ENCODE measurements at regions not wholly inside any gene's neighbourhood (a gene's known extent, or its start where the extent isn't known, plus 50 kb on each side); places are given as distances from the start of the nearest gene placed in this dataset.
"Not testable (repeated sequence)": the region's sequence is repeated elsewhere in the genome, so short reads cannot be mapped to it uniquely, and the experiment has no call there.

DNA sequence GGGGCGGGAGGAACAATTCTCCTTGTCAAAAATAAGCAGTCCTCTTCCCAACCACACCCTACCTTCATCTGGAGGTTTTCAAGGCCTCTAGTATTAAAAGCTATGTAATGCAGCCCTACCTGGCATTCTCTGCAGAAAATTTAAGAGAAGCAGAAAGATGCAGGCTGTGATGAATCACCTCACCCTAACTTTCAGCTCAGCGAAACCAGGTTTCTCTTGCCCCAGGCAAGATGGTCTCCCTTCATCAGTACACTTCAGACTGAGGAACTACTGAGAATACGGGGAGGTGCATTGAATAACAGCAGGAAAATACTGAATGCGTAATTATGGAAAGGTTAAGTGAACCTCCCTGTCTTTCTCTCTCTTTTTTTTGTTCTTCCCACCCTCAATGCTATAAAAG lies 437.6 kb upstream of the KLF12 start:
- no peak for DNase-seq (ENCODE audit: low read depth, low spot score)
- in situ Hi-C loops (cut with HindIII; ENCODE audit: low pct_unique_long_range_greater_than_20kb, low sequenced_read_pairs), result no loop called here

- in situ Hi-C loops (cut with HindIII; ENCODE audit: low pct_unique_long_range_greater_than_20kb, low sequenced_read_pairs), result no loop called here
- no peak for DNase-seq (ENCODE audit: low read depth, low spot score)
These were observed 436.6 kb upstream of the KLF12 start for GRCh38 chr13:74570834-74571233.

- no peak for DNase-seq (ENCODE audit: low read depth, low spot score)
- in situ Hi-C loops (cut with HindIII; ENCODE audit: low pct_unique_long_range_greater_than_20kb, low sequenced_read_pairs), result no loop called here
These were observed 435.8 kb upstream of the KLF12 start for GRCh38 chr13:74570046-74570445.

DNA sequence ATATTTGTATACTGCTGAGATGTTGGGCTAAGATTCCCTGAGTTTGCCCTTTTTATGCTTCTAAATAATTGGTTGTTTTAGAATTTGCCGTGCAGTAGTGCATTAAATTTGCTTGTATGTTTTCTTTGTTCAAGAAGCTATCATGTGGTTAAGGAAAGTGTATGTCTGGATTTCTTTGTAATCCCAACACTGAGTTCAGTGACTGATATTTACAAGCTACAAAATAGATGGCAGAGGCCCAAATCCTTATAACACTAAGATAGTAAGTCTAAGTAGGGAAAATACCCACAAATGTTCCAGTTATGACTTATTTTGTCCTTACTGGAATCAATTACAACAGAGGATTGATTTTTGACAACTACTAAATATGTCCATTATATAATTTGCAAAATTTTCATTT lies 435.0 kb upstream of the KLF12 start:
- peak; percentile 17 for DNase-seq (ENCODE audit: low read depth, low spot score)
- in situ Hi-C loops (cut with HindIII; ENCODE audit: low pct_unique_long_range_greater_than_20kb, low sequenced_read_pairs), result no loop called here

GRCh38 chr13:74567485-74567884 lies 433.3 kb upstream of the KLF12 start:
- DNase-seq (ENCODE audit: low read depth, low spot score), result no peak
- in situ Hi-C loops (cut with HindIII; ENCODE audit: low pct_unique_long_range_greater_than_20kb, low sequenced_read_pairs), result no loop called here

GRCh38 chr13:74562381-74562780 lies 428.2 kb upstream of the KLF12 start:
- no peak for DNase-seq (ENCODE audit: low read depth, low spot score)
- in situ Hi-C loops (cut with HindIII; ENCODE audit: low pct_unique_long_range_greater_than_20kb, low sequenced_read_pairs), result no loop called here

DNA sequence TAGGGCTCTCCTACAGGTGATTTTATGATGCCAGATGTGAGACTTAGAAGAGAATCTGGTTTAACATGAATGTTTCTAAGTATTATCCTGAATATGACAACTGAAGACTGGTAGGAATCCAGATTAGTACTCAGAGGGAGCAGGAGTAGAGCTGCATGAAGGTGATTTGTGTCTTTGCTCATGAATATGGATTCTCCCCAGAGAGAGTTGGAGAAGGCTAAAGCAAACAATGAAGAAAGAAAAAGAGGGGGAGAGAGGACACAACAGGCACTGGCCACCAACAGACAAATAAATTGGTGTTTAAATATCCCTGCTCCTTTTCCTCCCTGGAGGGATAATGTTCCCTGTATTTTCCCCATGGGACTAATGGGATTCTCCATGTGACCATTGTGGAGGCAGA lies 427.0 kb upstream of the KLF12 start:
- DNase-seq (ENCODE audit: low read depth, low spot score), result no peak
- in situ Hi-C loops (cut with HindIII; ENCODE audit: low pct_unique_long_range_greater_than_20kb, low sequenced_read_pairs), result no loop called here

- DNase-seq (ENCODE audit: low read depth, low spot score), result no peak
- in situ Hi-C loops (cut with HindIII; ENCODE audit: low pct_unique_long_range_greater_than_20kb, low sequenced_read_pairs), result no loop called here
These were observed 426.1 kb upstream of the KLF12 start for GRCh38 chr13:74560325-74560724.

- in situ Hi-C loops (cut with HindIII; ENCODE audit: low pct_unique_long_range_greater_than_20kb, low sequenced_read_pairs), result no loop called here
- no peak for DNase-seq (ENCODE audit: low read depth, low spot score)
These were observed 423.7 kb upstream of the KLF12 start for GRCh38 chr13:74557870-74558269.

DNA sequence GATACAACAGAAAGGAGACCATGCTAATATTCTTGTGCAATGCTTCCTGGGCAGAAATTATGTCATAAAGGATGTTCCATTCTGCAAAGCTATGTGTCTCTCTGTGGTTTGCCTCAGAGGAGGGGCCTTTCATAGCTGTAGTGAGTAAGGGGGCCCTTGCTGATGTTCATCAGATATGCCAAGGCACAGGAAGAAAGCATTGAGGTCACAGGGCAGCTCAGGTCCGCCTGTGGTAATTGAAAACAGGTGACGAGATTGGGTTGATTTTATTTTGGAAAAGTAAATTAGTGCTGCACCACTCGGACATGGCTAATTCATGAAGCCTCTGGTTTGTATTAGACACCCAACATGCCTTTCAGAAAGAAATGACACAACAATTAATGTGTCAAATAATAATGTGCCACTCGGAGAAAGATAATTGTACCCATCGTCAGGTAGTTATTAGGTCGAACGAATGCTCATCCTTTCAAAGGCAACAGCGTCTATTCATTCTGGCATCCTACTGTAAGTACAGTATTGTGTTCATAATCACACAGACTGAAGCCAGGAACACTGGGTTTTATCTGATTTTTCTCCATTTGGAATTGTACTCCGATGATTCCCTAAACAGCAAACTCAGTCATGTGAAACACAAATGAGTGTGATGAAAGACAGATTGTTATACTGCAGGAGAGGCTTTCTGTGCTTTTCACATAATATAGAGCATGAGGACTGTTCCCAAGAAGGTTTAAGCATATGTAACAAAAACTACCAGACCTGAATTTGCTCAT lies 421.6 kb upstream of the KLF12 start:
- DNase-seq (ENCODE audit: low read depth, low spot score), result no peak
- in situ Hi-C loops (cut with HindIII; ENCODE audit: low pct_unique_long_range_greater_than_20kb, low sequenced_read_pairs), result no loop called here

DNA sequence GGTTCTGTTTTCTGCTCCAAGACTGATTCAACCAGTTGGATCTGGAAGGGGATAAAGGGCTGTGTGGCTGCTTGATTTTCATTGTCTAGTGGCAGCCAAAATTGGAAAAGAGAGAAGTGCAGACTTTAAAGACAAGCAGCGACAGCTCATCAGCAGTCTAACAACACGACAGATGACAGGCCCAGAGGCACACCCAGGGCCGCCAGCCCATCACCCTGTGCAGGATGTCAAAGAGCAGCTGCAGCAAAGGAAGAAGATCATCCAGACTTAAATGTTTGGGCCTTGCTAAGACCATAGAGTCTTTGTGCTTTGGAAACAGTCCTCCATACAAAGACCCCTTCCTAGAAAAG lies 421.0 kb upstream of the KLF12 start:
- DNase-seq (ENCODE audit: low read depth, low spot score), result no peak
- in situ Hi-C loops (cut with HindIII; ENCODE audit: low pct_unique_long_range_greater_than_20kb, low sequenced_read_pairs), result no loop called here

DNA sequence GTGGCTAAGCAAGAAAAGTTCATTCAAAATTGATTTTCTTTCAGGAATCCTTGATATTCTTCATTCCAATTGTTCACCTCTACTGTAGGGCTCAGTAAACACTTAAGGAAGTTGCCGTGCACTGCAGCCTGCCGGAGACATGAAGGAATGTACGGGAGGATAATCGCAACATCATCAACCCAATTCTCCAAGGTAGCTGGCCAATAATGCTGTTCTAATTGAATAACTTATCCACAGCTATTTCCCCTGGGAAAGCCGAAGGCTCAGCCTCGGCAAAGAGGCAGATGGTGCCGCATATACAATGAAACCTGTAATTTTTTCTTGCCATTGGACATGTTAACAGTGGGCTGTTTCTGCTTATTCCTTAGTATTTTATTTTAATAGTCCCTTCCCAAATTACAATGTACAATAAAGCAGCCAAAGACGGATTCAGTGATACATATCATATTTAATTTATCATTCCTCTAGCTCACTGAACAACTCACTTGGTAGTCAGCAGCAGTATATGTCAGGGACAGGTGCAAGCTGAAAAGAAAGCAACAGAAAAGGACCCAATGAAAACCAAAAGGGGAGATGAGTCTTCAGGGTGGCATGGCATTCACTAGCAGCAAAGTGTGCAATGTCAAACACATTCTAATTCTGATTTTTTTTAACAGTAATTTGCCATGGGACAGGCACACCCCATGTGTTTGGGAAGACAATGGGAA lies 420.5 kb upstream of the KLF12 start:
- DNase-seq (ENCODE audit: low read depth, low spot score), result no peak
- in situ Hi-C loops (cut with HindIII; ENCODE audit: low pct_unique_long_range_greater_than_20kb, low sequenced_read_pairs), result no loop called here

DNA sequence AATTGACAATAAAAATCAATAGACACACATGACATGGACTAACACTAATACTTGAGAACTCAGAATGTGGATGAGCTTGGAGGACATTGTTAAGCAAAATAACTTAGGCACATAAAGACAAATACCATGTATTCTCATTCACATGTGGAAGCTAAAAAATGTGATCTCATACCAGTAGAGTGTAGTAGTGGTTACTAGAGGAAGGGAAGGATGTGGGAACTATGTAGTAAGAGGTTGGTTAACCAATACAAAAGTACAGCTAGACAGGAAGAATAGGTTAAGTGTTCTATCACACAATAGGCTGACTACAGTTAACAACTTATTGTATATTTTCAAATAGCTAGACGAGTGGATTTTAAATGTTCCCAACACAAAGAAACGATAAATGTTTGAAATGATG lies 415.8 kb upstream of the KLF12 start:
- in situ Hi-C loops (cut with HindIII; ENCODE audit: low pct_unique_long_range_greater_than_20kb, low sequenced_read_pairs), result no loop called here
- no peak for DNase-seq (ENCODE audit: low read depth, low spot score)

GRCh38 chr13:74536649-74537048 lies 402.4 kb upstream of the KLF12 start:
- in situ Hi-C loops (cut with HindIII; ENCODE audit: low pct_unique_long_range_greater_than_20kb, low sequenced_read_pairs); DNase-seq (ENCODE audit: low read depth, low spot score): not testable (repeated sequence)

DNA sequence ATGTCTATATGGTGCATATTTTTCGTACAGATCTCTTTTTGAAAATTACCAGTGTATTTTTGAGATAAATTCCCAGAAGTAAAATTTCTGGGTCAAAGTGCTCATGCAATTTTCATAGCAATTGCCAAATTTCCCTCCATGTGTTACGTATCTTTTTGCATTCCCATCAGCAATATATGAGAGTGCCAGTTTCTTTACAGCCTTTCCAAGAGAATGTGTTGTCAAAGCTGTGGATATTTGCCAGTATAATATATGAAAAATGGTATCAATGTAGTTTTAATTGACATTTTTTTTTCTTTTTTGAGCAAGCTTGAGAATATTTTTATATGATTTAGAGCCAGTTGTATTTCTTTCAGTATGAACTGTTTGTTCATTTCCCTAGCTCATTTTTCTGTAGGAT lies 399.0 kb upstream of the KLF12 start:
- no peak for DNase-seq (ENCODE audit: low read depth, low spot score)
- in situ Hi-C loops (cut with HindIII; ENCODE audit: low pct_unique_long_range_greater_than_20kb, low sequenced_read_pairs), result no loop called here

GRCh38 chr13:74530011-74530410 lies 395.8 kb upstream of the KLF12 start:
- DNase-seq (ENCODE audit: low read depth, low spot score), result no peak
- in situ Hi-C loops (cut with HindIII; ENCODE audit: low pct_unique_long_range_greater_than_20kb, low sequenced_read_pairs), result no loop called here

- DNase-seq (ENCODE audit: low read depth, low spot score), result no peak
- in situ Hi-C loops (cut with HindIII; ENCODE audit: low pct_unique_long_range_greater_than_20kb, low sequenced_read_pairs), result no loop called here
These were observed 394.7 kb upstream of the KLF12 start for GRCh38 chr13:74528734-74529513.

DNA sequence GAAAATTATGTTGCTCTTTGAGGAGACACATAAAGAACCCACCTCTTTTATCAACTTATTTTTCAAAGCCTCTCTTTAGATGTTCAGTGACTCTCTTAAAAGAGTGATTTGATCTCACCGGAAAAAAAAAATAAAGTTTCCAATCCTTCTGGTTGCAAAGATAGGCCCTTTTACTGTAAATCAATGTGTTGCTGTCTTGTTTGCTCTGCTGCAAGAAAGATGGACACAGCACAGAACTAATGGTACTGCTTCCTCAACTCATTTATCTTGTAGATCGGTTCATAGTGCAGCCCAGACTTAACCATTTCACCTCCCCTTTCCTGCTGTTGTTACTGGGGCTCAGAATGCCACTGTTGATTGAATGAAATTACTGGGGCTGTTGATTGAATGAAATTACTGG lies 388.9 kb upstream of the KLF12 start:
- in situ Hi-C loops (cut with HindIII; ENCODE audit: low pct_unique_long_range_greater_than_20kb, low sequenced_read_pairs), result no loop called here
- no peak for DNase-seq (ENCODE audit: low read depth, low spot score)

GRCh38 chr13:74511523-74511922 lies 377.3 kb upstream of the KLF12 start:
- in situ Hi-C loops (cut with HindIII; ENCODE audit: low pct_unique_long_range_greater_than_20kb, low sequenced_read_pairs), result no loop called here
- DNase-seq (ENCODE audit: low read depth, low spot score), result no peak

Data from SK-MEL-5 (cell line).